ENCODE measurements at regions not wholly inside any gene's neighbourhood (a gene's known extent, or its start where the extent isn't known, plus 50 kb on each side); places are given as distances from the start of the nearest gene placed in this dataset.

DNA sequence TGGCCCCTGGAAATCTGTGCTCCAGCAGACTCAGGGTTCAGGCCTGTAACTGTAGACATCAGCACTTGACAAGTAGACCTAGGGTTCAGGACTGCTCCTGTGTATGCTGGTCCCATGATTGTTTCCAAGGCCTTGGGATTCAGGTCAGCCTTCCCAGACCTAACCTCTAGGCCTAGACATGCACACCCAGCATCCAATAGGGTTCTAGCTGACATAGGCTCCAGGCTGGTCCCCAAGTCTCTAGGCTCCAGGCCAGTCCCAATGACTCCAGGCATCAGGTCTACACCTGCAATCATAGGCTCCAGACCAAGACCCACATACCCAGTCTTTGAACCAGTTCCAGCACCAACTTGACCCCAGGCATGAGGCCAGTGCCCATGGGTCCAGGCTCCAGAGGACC lies 166.2 kb upstream of the GRIA4 start:
- TF ChIP-seq CTCF (conservative IDR thresholded peaks at IDR 0.05; ENCODE audit: low read depth, low read length): no peak
- no peak for DNase-seq (ENCODE audit: low read depth)
- no peak overlapping the region for H3K4me3 ChIP-seq (ENCODE audit: low read length)

DNA sequence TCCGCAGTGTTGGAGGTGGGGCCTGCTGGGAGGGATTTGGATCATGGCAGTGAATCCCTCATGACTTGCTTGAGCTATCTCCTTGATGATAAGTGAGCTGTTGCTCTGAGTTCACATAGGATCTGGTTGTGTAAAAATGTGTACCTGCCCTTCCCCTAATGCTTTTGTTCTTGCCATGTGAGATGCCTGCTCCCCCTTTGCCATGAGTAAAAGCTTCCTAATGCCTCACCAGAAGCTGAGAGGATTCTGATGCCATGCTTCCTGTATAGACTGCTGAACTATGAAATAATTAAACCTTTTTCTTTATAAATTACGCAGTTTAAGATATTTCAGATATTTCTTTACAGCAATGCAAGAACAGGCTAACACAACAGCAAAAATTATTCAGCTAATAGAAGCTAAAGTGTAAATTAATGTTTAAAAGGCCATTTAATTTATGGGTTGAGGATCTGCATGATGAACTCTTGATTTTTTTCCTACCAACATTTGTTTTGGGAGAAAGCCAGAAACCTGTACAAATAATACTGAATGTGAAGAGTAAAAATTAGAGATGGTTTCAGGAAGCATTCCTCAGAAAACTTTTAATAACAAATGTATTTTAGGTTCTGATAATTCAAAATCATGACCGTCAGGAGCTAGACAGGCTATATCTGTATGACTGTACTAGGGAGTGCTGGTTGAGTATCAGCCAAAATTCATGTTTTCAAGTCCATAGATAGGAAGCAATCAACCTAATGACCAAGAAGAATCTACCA lies 177.5 kb upstream of the GRIA4 start:
- no peak overlapping the region for H3K4me3 ChIP-seq (ENCODE audit: low read length)
- no peak for DNase-seq (ENCODE audit: low read depth)
- no peak for TF ChIP-seq CTCF (conservative IDR thresholded peaks at IDR 0.05; ENCODE audit: low read depth, low read length)

GRCh38 chr11:105429096-105429910 lies 180.6 kb upstream of the GRIA4 start:
- no peak for TF ChIP-seq CTCF (conservative IDR thresholded peaks at IDR 0.05; ENCODE audit: low read depth, low read length)
- DNase-seq (ENCODE audit: low read depth): no peak
- no peak overlapping the region for H3K4me3 ChIP-seq (ENCODE audit: low read length)

GRCh38 chr11:105407101-105407500 lies 202.8 kb upstream of the GRIA4 start:
- H3K4me3 ChIP-seq (ENCODE audit: low read length): no peak overlapping the region
- DNase-seq (ENCODE audit: low read depth): no peak
- no peak for TF ChIP-seq CTCF (conservative IDR thresholded peaks at IDR 0.05; ENCODE audit: low read depth, low read length)

GRCh38 chr11:105401269-105401809 lies 208.5 kb upstream of the GRIA4 start:
- DNase-seq (ENCODE audit: low read depth): no peak
- no peak overlapping the region for H3K4me3 ChIP-seq (ENCODE audit: low read length)
- TF ChIP-seq CTCF (conservative IDR thresholded peaks at IDR 0.05; ENCODE audit: low read depth, low read length): no peak

- H3K4me3 ChIP-seq (ENCODE audit: low read length): no peak overlapping the region
- DNase-seq (ENCODE audit: low read depth): no peak
- no peak for TF ChIP-seq CTCF (conservative IDR thresholded peaks at IDR 0.05; ENCODE audit: low read depth, low read length)
Observed at GRCh38 chr11:105399511-105399910, 210.4 kb upstream of the GRIA4 start.

Measured in retinal pigment epithelial cell (primary cell).